HEK293T (cell line): ENCODE measurements at regions not wholly inside any gene's neighbourhood (a gene's known extent, or its start where the extent isn't known, plus 50 kb on each side); places are given as distances from the start of the nearest gene placed in this dataset.

Source experiments
- CTCF ChIA-PET: fragments of 350-600 bp; formaldehyde crosslinking; extraction: SDS; loops from one replicate; lab custom pipeline; 2021; ENCODE audit warnings: antibody characterized with exemption, inconsistent platforms; lab: Yijun Ruan, JAX
- POLR2A ChIA-PET: fragments of 350-600 bp; formaldehyde crosslinking; extraction: SDS; loops from one replicate; lab custom pipeline; 2020; ENCODE audit warnings: antibody characterized with exemption, inconsistent platforms; lab: Yijun Ruan, JAX
- DNase-seq: peaks from one replicate; pipeline ENCODE4 v3.0.0; 2012; ENCODE audit warnings: mixed read lengths; ENCODE audit errors: extremely low spot score
- ARNT ChIP-seq: fragments of 450-650 bp; IDR thresholded peaks from 2 replicates; pipeline ENCODE4 v1.6.1; 2017; ENCODE audit warnings: mild to moderate bottlenecking
- BHLHE40 ChIP-seq: fragments of 450-650 bp; IDR thresholded peaks from 2 replicates; pipeline ENCODE4 v1.6.1; 2016; ENCODE audit warnings: mild to moderate bottlenecking, moderate library complexity, borderline replicate concordance
- CTBP1 ChIP-seq: fragments of 450-650 bp; IDR thresholded peaks from 2 replicates; pipeline ENCODE4 v1.6.1; 2016; ENCODE audit warnings: borderline replicate concordance
- ELF4 ChIP-seq: fragments of 450-650 bp; IDR thresholded peaks from 2 replicates; pipeline ENCODE4 v1.6.1; 2017; ENCODE audit warnings: antibody characterized with exemption
- FOXA1 ChIP-seq: fragments of 450-650 bp; IDR thresholded peaks from 2 replicates; pipeline ENCODE4 v1.6.1; 2016; ENCODE audit warnings: mild to moderate bottlenecking
- FOXK2 ChIP-seq: fragments of 450-650 bp; IDR thresholded peaks from 2 replicates; pipeline ENCODE4 v1.6.1; 2016; ENCODE audit warnings: mild to moderate bottlenecking
- FOXM1 ChIP-seq: fragments of 450-650 bp; IDR thresholded peaks from 2 replicates; pipeline ENCODE4 v1.6.1; 2017; ENCODE audit warnings: mild to moderate bottlenecking, borderline replicate concordance
- HDGF ChIP-seq: fragments of 450-650 bp; IDR thresholded peaks from 2 replicates; pipeline ENCODE4 v1.6.1; 2017; ENCODE audit warnings: antibody characterized with exemption, borderline replicate concordance
- L3MBTL2 ChIP-seq: fragments of 450-650 bp; conservative IDR thresholded peaks from 2 replicates; pipeline ENCODE4 v1.6.1; 2016; ENCODE audit warnings: mild to moderate bottlenecking
- LEF1 ChIP-seq: fragments of 450-650 bp; IDR thresholded peaks from 2 replicates; pipeline ENCODE4 v1.6.1; 2017; ENCODE audit warnings: mild to moderate bottlenecking, borderline replicate concordance
- NFRKB ChIP-seq: fragments of 450-650 bp; IDR thresholded peaks from 2 replicates; pipeline ENCODE4 v1.6.1; 2016; ENCODE audit warnings: mild to moderate bottlenecking, moderate library complexity
- PKNOX1 ChIP-seq: fragments of 450-650 bp; IDR thresholded peaks from 2 replicates; pipeline ENCODE4 v1.6.1; 2016
- SP1 ChIP-seq: fragments of 450-650 bp; IDR thresholded peaks from 2 replicates; pipeline ENCODE4 v1.6.1; 2017
- SUZ12 ChIP-seq: fragments of 450-650 bp; IDR thresholded peaks from 2 replicates; pipeline ENCODE4 v1.6.1; 2016; ENCODE audit warnings: mild to moderate bottlenecking
- TARDBP ChIP-seq: fragments of 450-650 bp; IDR thresholded peaks from 2 replicates; pipeline ENCODE4 v1.6.1; 2016
- ZNF384 ChIP-seq: fragments of 450-650 bp; IDR thresholded peaks from 2 replicates; pipeline ENCODE4 v1.6.1; 2016

GRCh38 chr1:23627069-23627735 lies 64.4 kb upstream of the RPL11 start:
- ChIA-PET CTCF (interaction anchor here (1.5 kb wide), 1 partner anchor 10 kb away, joined by 4 read pairs; no protein-coding TSS in a partner anchor), POLR2A (interaction anchor here (1.2 to 1.3 kb wide), 2 partner anchors 69 to 71 kb away, joined by 3 read pairs; no protein-coding TSS in a partner anchor)
- DNase-seq: no peak
- TF ChIP-seq BHLHE40: no peak
- no peak for TF ChIP-seq L3MBTL2
- TF ChIP-seq FOXK2: no peak
- no peak for TF ChIP-seq LEF1
- TF ChIP-seq NFRKB: no peak
- no peak for TF ChIP-seq FOXA1
- TF ChIP-seq PKNOX1: no peak
- no peak for TF ChIP-seq HDGF
- TF ChIP-seq FOXM1: no peak
- TF ChIP-seq ARNT: no peak

- TF ChIP-seq PKNOX1 (no peak), ZNF384 (no peak), SP1 (no peak), HDGF (no peak), BHLHE40 (no peak), L3MBTL2 (no peak), TARDBP (no peak), SUZ12 (no peak), CTBP1 (no peak), ELF4 (no peak), FOXM1 (no peak), FOXA1 (no peak), NFRKB (no peak), FOXK2 (no peak), LEF1 (no peak)
- ChIA-PET CTCF (no interaction called here), POLR2A (no interaction called here)
- DNase-seq: no peak
These were observed 65.6 kb upstream of the RPL11 start for GRCh38 chr1:23625929-23626535.

- no peak for DNase-seq
- POLR2A ChIA-PET: interaction anchor here (1.3 kb wide), 1 partner anchor 67 kb away, joined by 3 read pairs; no protein-coding TSS in a partner anchor
- CTCF ChIA-PET: no interaction called here
- TF ChIP-seq ZNF384 (no peak), FOXK2 (no peak), PKNOX1 (no peak), BHLHE40 (no peak), ARNT (no peak), ELF4 (no peak), SUZ12 (no peak), L3MBTL2 (no peak), NFRKB (no peak), TARDBP (no peak), HDGF (no peak)
These were observed 66.1 kb upstream of the RPL11 start for GRCh38 chr1:23625459-23625858.

- ChIA-PET POLR2A (interaction anchor here (1.0 to 1.3 kb wide), 2 partner anchors 66 to 70 kb away, joined by 3 read pairs; no protein-coding TSS in a partner anchor), CTCF (interaction anchor here (1.4 kb wide), 1 partner anchor 10 kb away, joined by 5 read pairs; no protein-coding TSS in a partner anchor)
- no peak for DNase-seq
- no peak for TF ChIP-seq HDGF
- TF ChIP-seq ELF4: no peak
- TF ChIP-seq FOXA1: no peak
- no peak for TF ChIP-seq ARNT
- no peak for TF ChIP-seq BHLHE40
- TF ChIP-seq FOXM1: no peak
- no peak for TF ChIP-seq SP1
- no peak for TF ChIP-seq ZNF384
- no peak for TF ChIP-seq NFRKB
- TF ChIP-seq PKNOX1: no peak
- TF ChIP-seq SUZ12: no peak
These were observed 65.1 kb upstream of the ID3 start for GRCh38 chr1:23624440-23624839.

- no peak for TF ChIP-seq CTBP1
- no peak for TF ChIP-seq PKNOX1
- no peak for TF ChIP-seq SUZ12
- TF ChIP-seq ARNT: no peak
- no peak for TF ChIP-seq ZNF384
- ChIA-PET POLR2A (no interaction called here), CTCF (interaction anchor here (2.6 kb wide), 1 partner anchor 13 kb away, joined by 7 read pairs; no protein-coding TSS in a partner anchor)
- DNase-seq: no peak
These were observed 63.0 kb upstream of the ID3 start for GRCh38 chr1:23622284-23622683.
